ENCODE measurements at regions not wholly inside any gene's neighbourhood (a gene's known extent, or its start where the extent isn't known, plus 50 kb on each side); places are given as distances from the start of the nearest gene placed in this dataset.

- no peaks in the 10 kb centered on the region for H3K27me3 ChIP-seq (ENCODE audit: control insufficient read depth, insufficient read depth, low read length)
- no peaks in the 10 kb centered on the region for H3K36me3 ChIP-seq (ENCODE audit: control insufficient read depth, insufficient read depth, low read length)
- DNase-seq (ENCODE audit: low read depth): no peak
- POLR2A ChIA-PET: no interaction called here
- CTCF ChIA-PET: interaction anchor here (1.2 kb wide), 1 partner anchor 40 kb away, joined by 3 read pairs; no protein-coding TSS in a partner anchor
- no peak for TF ChIP-seq CTCF (IDR thresholded peaks at IDR 0.05; ENCODE audit: insufficient read depth, low read depth, low read length)
- no peak overlapping the region for H3K4me3 ChIP-seq (ENCODE audit: low read depth, low read length)
Measured at GRCh38 chr5:74432216-74432615, 208.3 kb downstream of the ENC1 start.

- Histone ChIP-seq H3K36me3 (ENCODE audit: control insufficient read depth, insufficient read depth, low read length) (no peaks in the 10 kb centered on the region), H3K27me3 (ENCODE audit: control insufficient read depth, insufficient read depth, low read length) (no peaks in the 10 kb centered on the region), H3K4me3 (ENCODE audit: low read depth, low read length) (no peak overlapping the region)
- DNase-seq (ENCODE audit: low read depth): no peak
- no peak for TF ChIP-seq CTCF (IDR thresholded peaks at IDR 0.05; ENCODE audit: insufficient read depth, low read depth, low read length)
- ChIA-PET CTCF (interaction anchor here (0.9 to 1.2 kb wide), 3 partner anchors 8 to 410 kb away, joined by 3 to 5 read pairs (median 3); no protein-coding TSS in a partner anchor), POLR2A (no interaction called here)
Measured at GRCh38 chr5:74431290-74431669, 209.2 kb downstream of the ENC1 start.

GRCh38 chr5:74430631-74431289 lies 209.8 kb downstream of the ENC1 start:
- no peak for DNase-seq (ENCODE audit: low read depth)
- Histone ChIP-seq H3K36me3 (ENCODE audit: control insufficient read depth, insufficient read depth, low read length) (no peaks in the 10 kb centered on the region), H3K27me3 (ENCODE audit: control insufficient read depth, insufficient read depth, low read length) (no peaks in the 10 kb centered on the region), H3K4me3 (ENCODE audit: low read depth, low read length) (no peak overlapping the region)
- ChIA-PET POLR2A (no interaction called here), CTCF (interaction anchor here (0.6 to 1.2 kb wide), 4 partner anchors 9 to 410 kb away, joined by 3 to 6 read pairs (median 4); no protein-coding TSS in a partner anchor)
- no peak for TF ChIP-seq CTCF (IDR thresholded peaks at IDR 0.05; ENCODE audit: insufficient read depth, low read depth, low read length)

DNA sequence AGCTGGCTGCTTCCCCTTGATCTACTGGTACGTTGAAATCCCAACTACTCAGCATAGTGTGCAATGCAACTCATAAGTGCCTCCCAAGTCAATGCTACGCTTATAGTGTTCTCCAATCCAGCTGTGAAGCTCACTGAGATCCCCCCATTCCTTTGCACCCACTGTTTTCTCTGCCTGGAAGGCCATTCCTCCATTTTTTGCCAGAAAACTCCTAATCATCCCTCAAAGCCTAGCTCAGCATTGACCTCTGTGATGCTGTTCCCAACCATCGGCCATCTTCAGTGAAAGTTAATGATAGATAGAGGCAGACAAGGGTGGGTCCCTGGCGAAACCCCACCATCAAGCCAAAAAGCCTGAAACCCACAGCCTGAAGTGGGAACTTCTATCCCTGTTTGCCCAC lies 211.0 kb downstream of the ENC1 start:
- DNase-seq (ENCODE audit: low read depth): no peak
- Histone ChIP-seq H3K4me3 (ENCODE audit: low read depth, low read length) (no peak overlapping the region), H3K27me3 (ENCODE audit: control insufficient read depth, insufficient read depth, low read length) (no peaks in the 10 kb centered on the region), H3K36me3 (ENCODE audit: control insufficient read depth, insufficient read depth, low read length) (no peaks in the 10 kb centered on the region)
- ChIA-PET POLR2A (no interaction called here), CTCF (no interaction called here)
- TF ChIP-seq CTCF (IDR thresholded peaks at IDR 0.05; ENCODE audit: insufficient read depth, low read depth, low read length): no peak

DNA sequence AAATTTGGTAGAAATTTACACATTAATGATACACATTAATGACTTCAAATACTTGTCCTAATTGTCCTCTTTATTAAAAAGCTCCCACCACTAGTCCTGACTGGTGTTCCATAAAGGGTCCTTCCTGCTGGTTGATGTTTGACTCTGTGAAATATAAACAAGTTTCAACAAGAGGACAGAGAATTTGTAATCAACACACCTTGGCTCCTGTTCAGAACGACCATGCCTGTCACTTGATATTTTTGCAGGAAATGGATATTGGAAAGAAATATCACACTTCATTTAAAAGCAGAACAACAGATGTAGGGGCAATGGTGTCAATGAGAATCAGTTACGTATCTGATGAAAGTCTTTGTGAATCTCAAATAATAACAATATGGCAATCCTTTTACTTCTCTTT lies 211.7 kb downstream of the ENC1 start:
- Histone ChIP-seq H3K4me3 (ENCODE audit: low read depth, low read length) (no peak overlapping the region), H3K36me3 (ENCODE audit: control insufficient read depth, insufficient read depth, low read length) (no peaks in the 10 kb centered on the region), H3K27me3 (ENCODE audit: control insufficient read depth, insufficient read depth, low read length) (no peaks in the 10 kb centered on the region)
- POLR2A ChIA-PET: no interaction called here
- no peak for DNase-seq (ENCODE audit: low read depth)
- no peak for TF ChIP-seq CTCF (IDR thresholded peaks at IDR 0.05; ENCODE audit: insufficient read depth, low read depth, low read length)
- CTCF ChIA-PET: interaction anchor here (1.0 kb wide), 1 partner anchor 211 kb away, joined by 3 read pairs; no protein-coding TSS in a partner anchor

Data from BJ (cell line).